ENCODE measurements at regions not wholly inside any gene's neighbourhood (a gene's known extent, or its start where the extent isn't known, plus 50 kb on each side); places are given as distances from the start of the nearest gene placed in this dataset.

GRCh38 chr9:108519437-108519836 is 336.3 kb downstream of the ACTL7B start:
- in situ Hi-C loops (cut with MboI; ENCODE audit: low sequenced_read_pairs, unreplicated experiment): no loop called here
- no peak for TF ChIP-seq CTCF (IDR thresholded peaks at IDR 0.05; ENCODE audit: borderline replicate concordance, control extremely low read depth, extremely low read depth, insufficient read depth, missing control alignments)
- no peak for DNase-seq (ENCODE audit: low spot score)

GRCh38 chr9:108517651-108518365 is 338.0 kb downstream of the ACTL7B start:
- DNase-seq (ENCODE audit: low spot score): no peak
- TF ChIP-seq CTCF (IDR thresholded peaks at IDR 0.05; ENCODE audit: borderline replicate concordance, control extremely low read depth, extremely low read depth, insufficient read depth, missing control alignments): no peak
- in situ Hi-C loops (cut with MboI; ENCODE audit: low sequenced_read_pairs, unreplicated experiment): no loop called here

- TF ChIP-seq CTCF (IDR thresholded peaks at IDR 0.05; ENCODE audit: borderline replicate concordance, control extremely low read depth, extremely low read depth, insufficient read depth, missing control alignments): no peak
- DNase-seq (ENCODE audit: low spot score): no peak
- in situ Hi-C loops (cut with MboI; ENCODE audit: low sequenced_read_pairs, unreplicated experiment): no loop called here
Measured at GRCh38 chr9:108516391-108516790, 339.4 kb downstream of the ACTL7B start.

GRCh38 chr9:108515856-108516255 is 339.9 kb downstream of the ACTL7B start:
- no peak for TF ChIP-seq CTCF (IDR thresholded peaks at IDR 0.05; ENCODE audit: borderline replicate concordance, control extremely low read depth, extremely low read depth, insufficient read depth, missing control alignments)
- DNase-seq (ENCODE audit: low spot score): no peak
- in situ Hi-C loops (cut with MboI; ENCODE audit: low sequenced_read_pairs, unreplicated experiment): no loop called here

GRCh38 chr9:108512426-108513173 is 343.2 kb downstream of the ACTL7B start:
- in situ Hi-C loops (cut with MboI; ENCODE audit: low sequenced_read_pairs, unreplicated experiment): no loop called here
- no peak for DNase-seq (ENCODE audit: low spot score)
- no peak for TF ChIP-seq CTCF (IDR thresholded peaks at IDR 0.05; ENCODE audit: borderline replicate concordance, control extremely low read depth, extremely low read depth, insufficient read depth, missing control alignments)

GRCh38 chr9:108511307-108511706 is 344.5 kb downstream of the ACTL7B start:
- in situ Hi-C loops (cut with MboI; ENCODE audit: low sequenced_read_pairs, unreplicated experiment): no loop called here
- DNase-seq (ENCODE audit: low spot score): no peak
- no peak for TF ChIP-seq CTCF (IDR thresholded peaks at IDR 0.05; ENCODE audit: borderline replicate concordance, control extremely low read depth, extremely low read depth, insufficient read depth, missing control alignments)
